ENCODE measurements at regions not wholly inside any gene's neighbourhood (a gene's known extent, or its start where the extent isn't known, plus 50 kb on each side); places are given as distances from the start of the nearest gene placed in this dataset.

DNA sequence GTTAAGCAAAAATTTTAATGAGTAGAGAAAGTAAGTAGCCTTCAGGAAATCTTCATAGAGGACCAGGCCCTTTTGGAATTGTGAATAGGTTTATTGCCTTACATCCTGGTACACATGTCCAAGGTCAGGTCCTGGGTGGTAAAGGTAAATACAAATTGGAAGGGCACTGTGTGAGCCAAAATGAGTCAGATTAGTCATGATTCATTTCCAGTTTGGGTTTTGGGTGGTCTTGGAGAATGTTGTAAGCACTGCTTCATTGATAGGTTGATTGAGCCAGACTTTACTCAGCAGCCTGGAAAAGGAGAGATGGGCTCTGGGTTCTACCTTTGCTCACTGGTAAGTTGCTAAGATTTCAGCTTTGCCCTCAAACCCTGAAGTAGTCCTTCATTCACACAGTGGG, 82.5 kb upstream of the ZNF169 start:
- TF ChIP-seq NFIC (IDR thresholded peaks at IDR 0.05) = no peak
- no peak for TF ChIP-seq TEAD4 (IDR thresholded peaks at IDR 0.05)
- TF ChIP-seq, protein P1, sequence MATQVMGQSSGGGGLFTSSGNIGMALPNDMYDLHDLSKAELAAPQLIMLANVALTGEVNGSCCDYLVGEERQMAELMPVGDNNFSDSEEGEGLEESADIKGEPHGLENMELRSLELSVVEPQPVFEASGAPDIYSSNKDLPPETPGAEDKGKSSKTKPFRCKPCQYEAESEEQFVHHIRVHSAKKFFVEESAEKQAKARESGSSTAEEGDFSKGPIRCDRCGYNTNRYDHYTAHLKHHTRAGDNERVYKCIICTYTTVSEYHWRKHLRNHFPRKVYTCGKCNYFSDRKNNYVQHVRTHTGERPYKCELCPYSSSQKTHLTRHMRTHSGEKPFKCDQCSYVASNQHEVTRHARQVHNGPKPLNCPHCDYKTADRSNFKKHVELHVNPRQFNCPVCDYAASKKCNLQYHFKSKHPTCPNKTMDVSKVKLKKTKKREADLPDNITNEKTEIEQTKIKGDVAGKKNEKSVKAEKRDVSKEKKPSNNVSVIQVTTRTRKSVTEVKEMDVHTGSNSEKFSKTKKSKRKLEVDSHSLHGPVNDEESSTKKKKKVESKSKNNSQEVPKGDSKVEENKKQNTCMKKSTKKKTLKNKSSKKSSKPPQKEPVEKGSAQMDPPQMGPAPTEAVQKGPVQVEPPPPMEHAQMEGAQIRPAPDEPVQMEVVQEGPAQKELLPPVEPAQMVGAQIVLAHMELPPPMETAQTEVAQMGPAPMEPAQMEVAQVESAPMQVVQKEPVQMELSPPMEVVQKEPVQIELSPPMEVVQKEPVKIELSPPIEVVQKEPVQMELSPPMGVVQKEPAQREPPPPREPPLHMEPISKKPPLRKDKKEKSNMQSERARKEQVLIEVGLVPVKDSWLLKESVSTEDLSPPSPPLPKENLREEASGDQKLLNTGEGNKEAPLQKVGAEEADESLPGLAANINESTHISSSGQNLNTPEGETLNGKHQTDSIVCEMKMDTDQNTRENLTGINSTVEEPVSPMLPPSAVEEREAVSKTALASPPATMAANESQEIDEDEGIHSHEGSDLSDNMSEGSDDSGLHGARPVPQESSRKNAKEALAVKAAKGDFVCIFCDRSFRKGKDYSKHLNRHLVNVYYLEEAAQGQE (IDR thresholded peaks at IDR 0.05; ENCODE audit: low read depth) = no peak
- no peak for TF ChIP-seq YY1 (IDR thresholded peaks at IDR 0.05; ENCODE audit: low read depth)
- no peak for TF ChIP-seq EGR1 (IDR thresholded peaks at IDR 0.05)
- no peak for TF ChIP-seq CEBPB (IDR thresholded peaks at IDR 0.05)
- TF ChIP-seq EP300 (IDR thresholded peaks at IDR 0.05; ENCODE audit: borderline replicate concordance) = no peak
- TF ChIP-seq, protein P2, sequence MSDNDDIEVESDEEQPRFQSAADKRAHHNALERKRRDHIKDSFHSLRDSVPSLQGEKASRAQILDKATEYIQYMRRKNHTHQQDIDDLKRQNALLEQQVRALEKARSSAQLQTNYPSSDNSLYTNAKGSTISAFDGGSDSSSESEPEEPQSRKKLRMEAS (IDR thresholded peaks at IDR 0.05) = no peak
- no peak for TF ChIP-seq TAF1 (IDR thresholded peaks at IDR 0.05; ENCODE audit: low read depth)
- TF ChIP-seq FOXM1 (IDR thresholded peaks at IDR 0.05; ENCODE audit: borderline replicate concordance, low read depth) = no peak
- TF ChIP-seq RAD21 (IDR thresholded peaks at IDR 0.05; ENCODE audit: low read depth) = no peak
- TF ChIP-seq ZBTB7A (IDR thresholded peaks at IDR 0.05; ENCODE audit: low read depth) = no peak

Measured in Ishikawa (cell line).